ENCODE measurements at regions not wholly inside any gene's neighbourhood (a gene's known extent, or its start where the extent isn't known, plus 50 kb on each side); places are given as distances from the start of the nearest gene placed in this dataset.

DNA sequence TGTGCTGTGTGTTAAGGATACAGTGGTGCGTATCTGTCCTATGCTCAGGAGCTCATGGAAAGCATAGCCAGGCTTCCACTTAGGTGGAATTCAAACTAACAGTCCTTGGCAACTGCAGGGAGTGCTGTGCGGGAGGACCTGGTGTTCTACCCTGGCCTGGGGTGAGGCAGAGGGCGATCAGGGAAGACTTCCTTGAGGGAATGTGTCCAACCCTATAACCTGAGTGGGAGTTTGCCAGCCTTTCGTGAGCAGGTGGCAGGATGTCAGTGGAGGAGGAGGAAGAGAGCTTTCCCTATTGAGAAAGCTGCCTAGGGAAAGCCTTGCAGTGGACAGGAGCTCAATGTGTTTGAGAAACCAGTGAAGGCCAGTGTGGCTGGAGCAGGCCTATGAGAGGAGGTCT, 271.1 kb upstream of the C2CD4B start:
- TF ChIP-seq, protein P1, sequence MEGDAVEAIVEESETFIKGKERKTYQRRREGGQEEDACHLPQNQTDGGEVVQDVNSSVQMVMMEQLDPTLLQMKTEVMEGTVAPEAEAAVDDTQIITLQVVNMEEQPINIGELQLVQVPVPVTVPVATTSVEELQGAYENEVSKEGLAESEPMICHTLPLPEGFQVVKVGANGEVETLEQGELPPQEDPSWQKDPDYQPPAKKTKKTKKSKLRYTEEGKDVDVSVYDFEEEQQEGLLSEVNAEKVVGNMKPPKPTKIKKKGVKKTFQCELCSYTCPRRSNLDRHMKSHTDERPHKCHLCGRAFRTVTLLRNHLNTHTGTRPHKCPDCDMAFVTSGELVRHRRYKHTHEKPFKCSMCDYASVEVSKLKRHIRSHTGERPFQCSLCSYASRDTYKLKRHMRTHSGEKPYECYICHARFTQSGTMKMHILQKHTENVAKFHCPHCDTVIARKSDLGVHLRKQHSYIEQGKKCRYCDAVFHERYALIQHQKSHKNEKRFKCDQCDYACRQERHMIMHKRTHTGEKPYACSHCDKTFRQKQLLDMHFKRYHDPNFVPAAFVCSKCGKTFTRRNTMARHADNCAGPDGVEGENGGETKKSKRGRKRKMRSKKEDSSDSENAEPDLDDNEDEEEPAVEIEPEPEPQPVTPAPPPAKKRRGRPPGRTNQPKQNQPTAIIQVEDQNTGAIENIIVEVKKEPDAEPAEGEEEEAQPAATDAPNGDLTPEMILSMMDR (IDR thresholded peaks at IDR 0.05), result no peak
- TF ChIP-seq ZFX (IDR thresholded peaks at IDR 0.05; ENCODE audit: borderline replicate concordance), result no peak

Measured in 22Rv1 (cell line).